NCI-H2227 (cell line): ENCODE measurements at regions not wholly inside any gene's neighbourhood (a gene's known extent, or its start where the extent isn't known, plus 50 kb on each side); places are given as distances from the start of the nearest gene placed in this dataset.

ENCODE experiments used
- DNase-seq: peaks from one replicate; lab custom pipeline; 2025; ENCODE audit not compliant: unreplicated experiment; lab: John Stamatoyannopoulos, UW

DNA sequence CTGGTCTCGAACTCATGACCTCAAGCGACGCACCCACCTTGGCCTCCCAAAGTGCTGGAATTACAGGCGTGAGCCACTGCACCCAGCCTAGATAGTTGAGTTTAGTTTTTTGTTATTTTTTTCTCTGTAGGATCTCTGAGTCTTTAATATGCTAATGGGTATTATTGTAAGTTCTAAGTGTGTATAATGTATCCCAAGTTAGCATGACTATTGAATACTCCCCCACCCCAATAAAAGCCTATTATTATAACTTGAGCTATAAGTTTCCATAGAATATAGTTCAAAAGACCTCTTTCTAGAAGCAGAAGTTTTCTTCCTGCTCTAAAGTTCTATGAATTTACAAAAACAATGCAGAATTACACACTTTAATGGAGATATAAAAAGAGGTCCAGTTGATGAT lies 210.4 kb upstream of the MARCKS start:
- DNase-seq = no peak

DNA sequence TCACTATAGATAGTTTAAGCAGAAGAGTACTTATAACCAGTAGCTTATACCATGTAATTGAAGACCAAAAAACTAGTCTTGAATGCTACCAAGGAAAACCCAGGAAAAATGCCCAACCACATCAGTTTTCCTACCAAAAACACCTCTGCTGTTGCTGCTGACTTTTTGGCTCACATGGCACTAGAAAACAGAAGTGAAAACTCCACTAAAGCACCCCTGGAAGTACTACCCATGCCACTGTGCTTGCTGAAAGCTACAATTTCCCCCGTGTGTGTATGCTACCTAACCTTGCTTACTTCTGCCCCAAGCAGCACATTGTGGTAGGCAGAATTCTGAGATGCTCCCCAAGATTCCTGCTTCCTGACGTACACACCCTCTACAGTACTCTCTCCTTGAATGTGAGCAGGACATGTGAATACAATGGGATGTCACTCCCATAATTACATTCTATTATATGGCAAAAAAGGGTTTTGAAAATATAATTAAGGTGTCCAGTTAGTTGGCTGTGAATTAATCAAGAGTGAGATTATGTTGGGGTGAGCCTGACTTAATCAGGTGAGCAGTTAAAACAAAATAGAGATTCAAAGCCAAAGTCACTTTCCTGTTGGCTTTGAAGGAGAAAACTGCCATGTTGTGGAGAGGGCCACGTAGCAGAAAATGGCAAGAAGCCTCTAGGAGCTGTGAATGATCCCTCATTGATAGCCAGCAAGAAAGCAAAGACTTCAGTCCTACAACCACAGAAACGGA lies 209.8 kb upstream of the MARCKS start:
- DNase-seq = no peak

DNA sequence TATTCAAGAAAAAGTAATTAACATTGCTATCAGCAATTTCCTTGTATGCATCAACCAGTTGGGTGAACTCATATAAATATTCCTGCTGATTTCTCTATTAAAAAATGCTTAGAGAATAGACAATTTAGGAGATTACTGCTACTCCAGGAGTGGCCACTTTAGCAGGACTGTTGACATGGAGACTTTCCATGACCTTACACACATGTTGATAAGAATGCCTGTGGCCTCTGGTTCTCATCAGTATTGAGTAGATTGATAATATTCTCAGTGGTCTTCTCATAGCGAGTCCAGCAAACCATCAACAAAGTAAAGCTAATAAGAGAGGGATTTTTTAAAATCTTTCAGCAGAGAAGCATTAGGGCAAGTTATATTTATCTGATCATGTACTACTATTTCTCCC lies 208.4 kb upstream of the MARCKS start:
- DNase-seq = no peak

DNA sequence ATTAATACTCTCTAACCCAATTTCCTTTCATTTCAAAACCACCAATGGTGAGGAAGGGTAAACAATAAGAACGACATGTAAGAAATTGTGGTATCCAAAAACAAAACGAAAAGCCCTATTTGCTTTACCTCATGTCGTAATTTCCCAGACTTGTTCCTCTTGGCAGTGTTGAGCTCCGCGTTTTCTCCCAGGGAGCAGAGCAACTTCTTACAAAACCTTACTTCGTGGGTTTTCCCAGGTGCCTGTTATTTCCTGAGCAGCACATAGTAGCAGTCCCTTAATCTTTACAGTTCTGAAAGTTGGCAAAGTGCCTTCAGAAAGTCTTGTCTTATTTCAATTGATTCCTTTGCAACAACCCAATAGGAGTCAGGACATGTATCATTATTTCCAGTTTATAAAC lies 207.9 kb upstream of the MARCKS start:
- DNase-seq = no peak

DNA sequence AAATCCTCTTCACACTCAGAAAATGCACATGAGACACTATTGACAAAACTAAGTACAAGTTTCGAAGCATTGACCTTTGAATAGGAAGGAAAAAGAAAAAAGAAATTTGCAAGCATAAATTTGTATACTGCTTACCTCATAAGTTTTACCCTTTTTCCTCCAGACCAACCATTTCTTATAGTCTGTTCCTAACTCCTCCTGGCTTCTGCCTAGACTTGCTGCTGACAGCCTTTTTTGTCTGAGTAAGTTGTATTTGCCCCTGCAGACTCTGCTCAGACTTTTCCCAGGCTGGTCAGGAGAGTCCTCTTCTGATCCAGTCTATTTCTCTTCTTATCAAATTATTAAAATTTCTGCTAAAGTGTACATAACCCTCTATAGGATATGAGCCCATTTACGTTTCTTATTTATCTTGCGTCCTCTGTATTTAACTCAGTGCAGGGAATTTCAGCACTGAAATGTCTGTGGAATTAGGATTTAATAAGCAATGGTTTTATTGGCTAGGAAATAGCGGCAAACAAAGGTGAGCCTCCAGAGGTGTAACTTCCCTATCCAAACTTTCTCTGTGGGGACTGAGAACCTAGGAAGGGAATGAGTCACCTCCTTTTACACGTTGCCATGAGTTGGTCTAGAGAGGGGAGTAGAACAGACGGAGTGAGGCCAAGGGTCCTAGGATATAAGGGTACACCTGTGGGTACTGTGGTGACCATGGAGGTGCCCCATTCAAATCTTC lies 207.1 kb upstream of the MARCKS start:
- DNase-seq = no peak

DNA sequence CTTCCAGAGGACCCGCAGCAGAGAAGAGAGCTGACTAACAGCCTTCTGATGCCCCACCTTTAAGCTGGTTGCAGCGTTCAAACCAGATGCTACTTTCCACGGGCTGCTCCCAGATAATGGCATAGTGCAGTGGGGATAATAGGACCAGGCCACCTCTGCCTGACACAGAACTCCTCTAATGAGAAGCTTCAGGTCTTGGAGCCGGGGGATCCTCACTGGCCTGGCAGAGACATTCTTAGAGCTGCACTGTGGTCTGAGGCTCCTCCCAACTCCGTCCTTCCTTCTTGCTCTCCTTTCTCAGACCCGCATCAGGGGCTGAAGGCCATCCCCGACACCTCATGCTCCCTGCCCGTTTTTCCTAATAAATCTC lies 206.6 kb upstream of the MARCKS start:
- peak; percentile 37 for DNase-seq

DNA sequence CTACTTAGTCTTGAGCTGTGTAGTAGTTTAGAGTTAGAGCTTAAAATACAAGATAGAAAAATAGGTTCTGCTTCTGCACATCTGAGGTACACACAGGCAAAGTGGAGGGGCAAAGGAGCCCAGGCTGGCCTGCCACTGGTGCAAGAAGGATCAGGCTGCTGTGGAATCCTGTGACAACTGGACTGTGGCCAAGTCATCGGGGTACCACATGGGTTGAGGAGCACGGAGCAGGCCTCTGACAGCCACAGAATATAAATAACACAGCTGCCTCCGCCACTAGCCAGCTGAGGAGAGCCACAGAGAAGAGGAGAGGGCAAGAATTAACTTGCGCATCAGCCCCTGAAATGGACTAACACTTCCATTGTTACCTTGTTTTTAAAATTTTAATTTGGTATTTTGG lies 206.0 kb upstream of the MARCKS start:
- no peak for DNase-seq

DNA sequence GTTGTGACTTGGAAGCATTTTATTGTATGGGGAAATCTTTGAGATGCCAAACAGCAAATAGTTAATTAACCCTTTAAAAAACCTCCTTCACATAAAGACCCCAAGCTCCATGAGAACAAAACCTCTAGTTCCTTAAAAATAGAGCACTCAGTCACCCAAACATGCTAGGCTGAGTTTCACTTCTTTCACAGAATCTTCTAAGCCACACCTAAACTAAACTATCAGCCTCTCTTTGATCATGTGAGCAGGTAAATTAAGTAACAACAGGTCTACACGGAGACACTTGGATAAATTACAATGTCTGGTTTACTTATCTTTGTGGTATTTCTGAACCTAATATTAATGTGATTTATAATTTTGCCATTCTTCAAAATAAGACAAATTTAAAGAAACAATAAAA lies 205.2 kb upstream of the MARCKS start:
- no peak for DNase-seq

DNA sequence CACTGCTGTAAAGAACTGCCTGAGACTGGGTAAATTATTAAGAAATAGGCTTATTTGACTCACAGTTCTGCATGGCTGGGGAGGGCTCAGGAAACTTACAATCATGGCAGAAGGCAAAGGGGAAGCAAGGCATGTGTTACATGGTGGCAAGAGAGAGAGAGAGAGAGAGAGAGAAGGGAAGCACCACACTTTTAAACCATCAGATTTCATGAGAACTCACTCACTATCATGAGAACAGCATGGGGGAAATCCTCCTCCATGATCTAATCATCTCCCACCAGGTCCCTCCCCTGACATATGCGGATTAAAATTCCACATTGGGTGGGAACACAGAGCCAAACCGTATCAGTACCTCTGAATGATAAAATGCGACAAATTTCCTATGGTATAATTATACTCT lies 203.9 kb upstream of the MARCKS start:
- no peak for DNase-seq

DNA sequence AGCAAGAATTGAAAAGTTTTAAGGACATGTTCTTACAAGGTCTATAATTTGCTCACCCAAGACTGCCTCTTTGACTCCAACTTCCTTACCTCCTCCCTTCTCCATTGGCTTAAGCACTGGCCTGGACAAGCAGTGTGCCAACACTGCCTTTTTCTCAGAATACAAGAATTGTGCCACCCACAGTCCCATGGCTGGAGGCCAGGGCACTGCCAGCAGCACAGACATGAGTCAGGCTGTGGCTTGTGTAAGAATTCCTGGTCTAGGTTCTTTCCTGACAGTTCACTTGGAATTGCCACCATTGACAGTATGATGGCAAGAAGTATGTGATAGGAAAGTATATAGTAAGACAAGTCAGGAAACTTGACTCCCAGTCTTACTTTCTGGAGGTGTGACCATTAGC lies 202.7 kb upstream of the MARCKS start:
- DNase-seq = no peak

DNA sequence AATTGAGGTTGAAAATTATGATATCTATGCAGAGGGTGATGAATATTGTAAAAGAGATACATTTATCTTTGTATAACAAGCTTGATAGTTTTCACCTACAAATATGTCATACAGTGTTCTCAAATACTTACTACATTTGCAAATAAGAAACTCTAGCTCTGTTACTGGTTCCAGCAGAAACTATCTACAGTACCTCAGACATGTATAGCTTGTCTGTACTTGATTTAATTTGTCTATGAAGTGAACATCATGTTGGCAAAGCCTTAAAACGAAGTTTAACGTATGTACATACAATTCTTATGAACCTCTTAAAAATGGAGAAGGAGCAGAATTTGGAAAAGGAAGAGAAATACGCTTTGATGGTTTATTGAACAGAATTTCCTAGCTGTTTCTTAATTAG lies 201.4 kb upstream of the MARCKS start:
- no peak for DNase-seq

DNA sequence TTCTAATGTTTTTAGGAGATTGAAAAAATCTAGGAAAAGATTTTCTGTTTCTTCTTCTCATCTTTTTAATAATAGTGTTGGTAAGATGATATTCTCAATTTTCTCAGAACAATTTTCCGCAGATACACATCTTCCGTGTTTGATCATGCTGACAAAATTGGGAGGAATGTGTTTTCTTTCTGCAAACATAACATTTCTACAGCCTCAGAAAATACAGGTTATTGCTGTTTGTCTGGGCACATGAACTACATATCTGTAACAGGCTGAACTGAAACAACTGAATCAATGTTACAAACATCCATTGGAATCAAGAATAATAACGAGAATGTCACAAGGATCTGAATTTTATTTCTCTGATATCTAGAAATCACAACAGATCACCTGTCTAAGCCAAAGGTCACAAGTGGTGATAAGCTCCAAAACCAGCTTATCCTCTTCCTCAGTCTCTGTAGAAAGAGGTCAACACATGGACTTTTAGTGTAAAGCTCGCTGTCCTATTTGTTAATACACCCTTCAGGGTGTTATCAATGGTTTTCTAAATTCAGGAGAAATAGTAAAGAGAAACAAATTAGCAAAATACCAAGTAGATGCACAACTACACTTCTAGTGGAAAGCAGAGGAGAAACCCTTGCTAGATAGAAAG lies 197.3 kb upstream of the MARCKS start:
- DNase-seq = no peak

DNA sequence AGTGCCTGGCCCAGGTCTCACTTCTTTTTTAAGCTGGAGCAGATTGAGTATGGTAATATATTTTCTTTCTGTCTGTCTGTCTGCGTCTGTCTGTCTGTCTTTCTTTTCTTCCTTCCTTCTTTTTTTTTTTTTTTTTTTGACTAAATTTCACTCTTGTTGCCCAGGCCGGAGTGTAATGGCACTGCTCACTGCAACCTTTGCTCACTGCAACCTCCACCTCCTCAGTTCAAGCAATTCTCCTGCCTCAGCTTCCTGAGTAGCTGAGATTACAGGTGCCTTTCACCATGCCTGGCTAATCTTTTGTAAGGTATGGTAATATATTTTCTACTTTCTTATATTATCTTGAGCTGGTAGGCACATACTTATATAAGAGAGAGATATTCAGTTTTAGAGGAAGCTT lies 196.3 kb upstream of the MARCKS start:
- DNase-seq = no peak

DNA sequence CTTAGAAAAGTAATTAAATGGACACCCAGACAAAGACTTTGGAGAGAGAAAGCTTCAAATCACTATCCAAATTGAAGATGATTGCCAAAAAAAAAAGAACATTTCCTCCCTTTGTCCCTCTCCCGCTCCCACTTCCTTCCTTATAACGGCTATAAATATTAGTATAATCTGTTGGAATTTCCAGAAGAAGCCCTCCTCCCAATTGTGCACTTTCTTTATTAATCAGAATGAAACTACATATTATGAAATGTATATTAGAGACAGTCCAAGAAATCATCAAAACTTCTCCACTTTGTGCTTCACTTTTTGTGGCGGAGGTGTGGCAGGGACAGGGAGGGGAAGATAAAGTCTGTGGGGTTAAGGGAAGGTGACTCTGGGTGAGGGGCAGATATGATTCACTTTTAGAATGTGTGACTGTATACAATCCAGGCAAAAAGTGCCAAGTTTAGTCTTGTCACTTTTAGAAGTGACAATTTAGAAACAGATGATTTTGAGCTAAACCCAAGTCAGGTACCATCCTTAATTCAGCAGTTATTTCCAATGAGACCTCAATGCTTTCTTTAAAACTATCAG lies 195.0 kb upstream of the MARCKS start:
- no peak for DNase-seq

DNA sequence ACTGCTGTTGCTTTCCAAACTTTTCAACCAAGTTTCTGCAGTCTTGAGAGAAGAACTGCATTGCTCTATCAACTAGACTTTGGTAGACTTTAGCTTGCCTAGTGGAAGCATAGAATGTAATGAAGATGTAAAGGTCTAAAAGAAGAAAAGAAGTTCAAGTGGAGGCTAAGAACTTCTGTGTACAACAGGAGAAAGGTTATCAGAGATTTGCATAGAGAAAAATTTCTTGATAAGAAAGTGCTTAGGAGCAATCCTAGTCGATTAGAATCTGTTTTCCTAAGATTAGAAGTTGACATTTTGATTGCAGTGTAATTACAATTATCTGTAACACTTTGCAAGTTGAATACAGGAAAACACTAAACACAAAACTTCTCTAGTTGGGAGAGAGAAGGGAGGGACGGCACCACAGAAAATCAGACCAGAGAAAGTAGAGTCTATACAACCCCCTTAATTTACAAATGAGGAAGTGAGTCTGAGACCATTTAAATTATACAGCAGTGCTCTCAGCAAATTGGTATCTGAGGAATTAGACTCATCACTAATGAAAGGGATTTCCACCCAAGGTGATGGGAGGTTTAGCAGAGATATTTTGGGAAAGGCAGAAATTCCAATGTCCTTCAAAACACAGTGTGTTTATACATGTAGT lies 194.3 kb upstream of the MARCKS start:
- DNase-seq = no peak

DNA sequence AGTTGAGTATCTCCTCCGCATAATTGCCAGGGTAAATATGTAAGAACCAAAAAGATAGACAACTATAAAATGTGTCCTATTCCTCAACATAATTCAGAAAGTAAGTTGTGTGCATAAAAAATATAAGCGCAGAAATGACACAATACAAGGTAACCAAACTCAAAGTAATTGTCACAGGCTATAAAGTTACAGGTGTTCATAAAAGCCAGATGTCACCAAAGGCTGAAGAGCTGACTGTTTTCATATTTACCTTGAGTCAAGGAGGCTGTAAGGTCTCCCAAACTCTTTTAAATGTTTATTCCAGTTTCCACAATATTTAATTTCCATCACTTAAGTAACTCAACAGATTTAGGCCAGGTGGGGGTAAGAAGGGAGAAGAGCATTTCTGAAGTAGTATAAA lies 192.2 kb upstream of the MARCKS start:
- no peak for DNase-seq

DNA sequence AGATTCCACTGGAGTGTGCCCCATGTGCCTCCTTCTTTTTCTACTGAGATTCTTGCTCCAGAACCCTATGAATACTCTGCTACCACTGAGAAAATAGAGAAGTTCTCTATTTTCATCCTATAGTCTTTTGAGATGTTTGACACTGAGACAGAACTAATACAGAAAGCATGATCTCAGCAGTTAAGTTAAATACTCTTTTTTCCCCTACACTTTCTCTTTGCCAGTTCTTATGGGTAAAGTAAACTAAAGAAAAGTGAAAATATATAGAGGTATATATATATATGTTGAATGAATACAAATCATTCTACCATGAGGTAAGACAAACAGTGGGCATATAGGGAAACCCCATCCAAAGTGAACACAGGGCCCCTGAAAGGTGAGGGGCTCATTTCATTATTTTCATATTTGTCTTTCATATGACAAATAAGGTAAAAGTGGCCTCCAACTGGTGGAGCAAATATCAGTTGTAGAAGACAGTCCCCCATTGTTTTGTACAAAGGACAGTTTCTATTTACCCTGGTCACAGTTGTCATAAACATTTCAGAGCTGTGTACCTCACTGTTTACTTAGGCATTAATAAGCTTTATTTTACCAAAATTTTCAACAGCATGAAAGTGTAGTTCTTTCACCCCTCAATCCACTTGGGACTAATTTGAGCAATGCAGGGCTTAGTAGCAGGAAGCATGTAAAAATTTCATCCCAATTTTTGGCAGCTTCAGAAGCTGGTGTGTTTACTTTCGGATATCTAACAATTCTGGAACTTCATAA lies 188.3 kb upstream of the MARCKS start:
- DNase-seq = no peak

DNA sequence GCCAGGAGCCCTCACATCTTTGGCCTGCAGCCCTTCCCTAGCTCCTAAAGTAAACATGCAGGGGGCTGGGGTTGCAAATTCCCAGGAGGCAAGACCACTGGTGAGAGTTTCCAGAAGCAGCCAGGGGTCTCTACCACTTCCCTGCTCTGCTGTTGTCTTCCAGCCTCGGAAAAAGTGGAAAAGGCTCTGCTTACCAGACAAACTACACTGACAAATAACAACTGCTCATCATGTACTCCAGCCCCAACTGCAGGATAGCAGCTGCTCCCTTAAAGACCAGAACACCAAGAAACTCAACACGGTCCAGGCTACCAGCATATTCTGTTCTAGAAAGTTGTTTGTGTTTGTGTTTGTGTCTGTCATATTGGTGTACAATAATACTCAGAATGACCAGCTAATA lies 187.5 kb upstream of the MARCKS start:
- no peak for DNase-seq

DNA sequence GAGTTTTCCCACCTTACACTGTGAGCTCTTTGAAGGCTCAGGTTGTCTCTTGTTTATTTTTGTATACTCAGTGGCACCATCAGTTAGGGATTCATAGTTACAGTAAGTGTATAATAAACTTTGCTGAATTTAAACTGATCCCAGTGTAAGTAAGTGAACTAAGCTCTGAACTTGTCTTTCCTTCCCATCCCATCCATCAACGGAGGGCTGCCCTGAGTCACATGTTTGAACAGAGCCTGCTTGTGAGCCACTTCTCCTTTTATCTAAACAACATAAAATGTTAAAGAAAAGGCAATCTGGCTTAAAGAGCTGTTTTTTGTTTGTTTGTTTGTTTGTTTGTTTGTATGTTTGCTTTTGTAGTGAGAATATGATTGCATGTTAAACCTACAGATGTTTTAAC lies 185.7 kb upstream of the MARCKS start:
- no peak for DNase-seq

DNA sequence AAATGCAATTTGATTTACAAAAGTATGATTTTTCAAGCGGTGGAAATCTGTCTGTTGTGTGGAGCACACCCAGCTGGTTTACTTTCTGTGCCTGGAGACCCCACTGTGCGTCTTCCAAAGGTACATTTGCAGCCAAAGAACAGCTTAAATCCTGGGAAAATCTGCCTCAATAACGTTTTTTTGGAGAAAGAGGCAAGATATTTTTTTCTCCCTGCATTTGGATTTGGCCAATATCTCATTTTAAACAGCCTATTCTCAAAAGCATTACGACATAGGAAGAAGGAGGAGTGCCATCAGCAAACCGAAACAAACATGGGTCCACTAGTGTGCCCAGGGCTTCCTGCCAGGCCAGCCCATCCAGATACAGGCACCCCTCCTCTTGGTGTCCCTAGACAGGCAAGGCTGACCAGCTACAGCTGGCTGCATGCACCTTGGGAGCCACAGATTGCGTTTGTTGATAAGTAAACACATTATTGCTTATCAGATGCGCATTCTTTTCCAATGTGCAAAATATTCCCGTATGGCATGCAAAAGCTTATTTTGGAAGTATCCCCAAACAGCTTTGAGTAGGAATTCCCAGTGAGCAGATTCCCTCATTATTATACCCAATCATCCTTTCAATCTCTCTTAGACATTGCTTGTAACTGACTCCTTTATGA lies 184.5 kb upstream of the MARCKS start:
- peak; percentile 14 for DNase-seq
